ENCODE measurements at regions not wholly inside any gene's neighbourhood (a gene's known extent, or its start where the extent isn't known, plus 50 kb on each side); places are given as distances from the start of the nearest gene placed in this dataset.

DNA sequence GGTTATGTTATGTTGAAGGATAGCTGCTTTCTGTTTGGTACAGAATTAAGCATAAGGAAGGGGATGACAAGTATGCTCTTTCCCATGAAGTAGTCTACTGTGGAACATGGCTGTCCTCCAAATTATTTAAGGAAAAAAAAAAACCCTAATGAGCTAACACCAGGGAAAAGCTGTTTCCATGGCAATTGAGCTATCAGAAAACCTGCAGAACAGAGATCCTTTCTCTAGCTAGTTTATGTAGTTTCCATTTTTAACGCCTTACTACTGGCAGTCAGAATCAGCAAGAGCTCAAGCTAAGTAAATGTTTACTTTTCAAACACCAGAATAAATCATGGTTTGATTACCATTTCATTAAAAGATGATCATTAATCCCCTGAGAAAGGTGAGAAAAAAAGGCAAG, 287.4 kb upstream of the TARS1 start:
- no peaks in the 10 kb centered on the region for H3K36me3 Mint-ChIP-seq (ENCODE audit: unreplicated experiment)
- no peak overlapping the region for H3K27ac Mint-ChIP-seq (ENCODE audit: unreplicated experiment)
- DNase-seq = no peak
- no peaks in the 10 kb centered on the region for H3K4me1 Mint-ChIP-seq (ENCODE audit: low read depth, unreplicated experiment)
- H3K4me3 Mint-ChIP-seq (ENCODE audit: unreplicated experiment) = no peak overlapping the region
- H3K27me3 Mint-ChIP-seq (ENCODE audit: unreplicated experiment) = no peaks in the 10 kb centered on the region
- H3K9me3 Mint-ChIP-seq (ENCODE audit: unreplicated experiment) = peaks cover 3% of the 10 kb centered on the region
- TF ChIP-seq, protein P1, sequence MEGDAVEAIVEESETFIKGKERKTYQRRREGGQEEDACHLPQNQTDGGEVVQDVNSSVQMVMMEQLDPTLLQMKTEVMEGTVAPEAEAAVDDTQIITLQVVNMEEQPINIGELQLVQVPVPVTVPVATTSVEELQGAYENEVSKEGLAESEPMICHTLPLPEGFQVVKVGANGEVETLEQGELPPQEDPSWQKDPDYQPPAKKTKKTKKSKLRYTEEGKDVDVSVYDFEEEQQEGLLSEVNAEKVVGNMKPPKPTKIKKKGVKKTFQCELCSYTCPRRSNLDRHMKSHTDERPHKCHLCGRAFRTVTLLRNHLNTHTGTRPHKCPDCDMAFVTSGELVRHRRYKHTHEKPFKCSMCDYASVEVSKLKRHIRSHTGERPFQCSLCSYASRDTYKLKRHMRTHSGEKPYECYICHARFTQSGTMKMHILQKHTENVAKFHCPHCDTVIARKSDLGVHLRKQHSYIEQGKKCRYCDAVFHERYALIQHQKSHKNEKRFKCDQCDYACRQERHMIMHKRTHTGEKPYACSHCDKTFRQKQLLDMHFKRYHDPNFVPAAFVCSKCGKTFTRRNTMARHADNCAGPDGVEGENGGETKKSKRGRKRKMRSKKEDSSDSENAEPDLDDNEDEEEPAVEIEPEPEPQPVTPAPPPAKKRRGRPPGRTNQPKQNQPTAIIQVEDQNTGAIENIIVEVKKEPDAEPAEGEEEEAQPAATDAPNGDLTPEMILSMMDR (IDR thresholded peaks at IDR 0.05; ENCODE audit: partially characterized antibody, unreplicated experiment) = no peak

- H3K36me3 Mint-ChIP-seq (ENCODE audit: unreplicated experiment) = no peaks in the 10 kb centered on the region
- peaks cover 3% of the 10 kb centered on the region for H3K9me3 Mint-ChIP-seq (ENCODE audit: unreplicated experiment)
- no peak overlapping the region for H3K4me3 Mint-ChIP-seq (ENCODE audit: unreplicated experiment)
- H3K27ac Mint-ChIP-seq (ENCODE audit: unreplicated experiment) = no peak overlapping the region
- H3K4me1 Mint-ChIP-seq (ENCODE audit: low read depth, unreplicated experiment) = no peaks in the 10 kb centered on the region
- DNase-seq = no peak
- TF ChIP-seq, protein P1 (IDR thresholded peaks at IDR 0.05; ENCODE audit: partially characterized antibody, unreplicated experiment) = no peak
- no peaks in the 10 kb centered on the region for H3K27me3 Mint-ChIP-seq (ENCODE audit: unreplicated experiment)
These were observed 286.9 kb upstream of the TARS1 start for GRCh38 chr5:33153831-33154230.

DNA sequence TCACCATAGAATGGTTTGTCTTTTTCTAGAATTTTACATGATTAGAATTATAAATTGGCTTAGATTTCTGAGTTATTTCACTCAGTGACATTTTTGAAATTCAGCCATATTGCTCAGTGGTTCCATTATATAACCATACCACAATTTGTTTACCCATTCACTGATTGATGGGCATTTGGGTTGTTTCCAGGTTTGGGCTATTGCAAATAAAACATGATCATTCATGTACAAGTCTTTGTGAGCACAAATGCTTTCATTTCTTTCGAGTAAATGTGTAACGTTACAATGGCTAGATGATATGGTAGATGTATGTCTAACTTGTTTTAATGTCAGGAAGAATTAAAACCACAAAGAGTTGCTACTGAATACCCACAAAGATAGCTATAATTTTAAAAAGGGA, 279.9 kb upstream of the TARS1 start:
- Mint-ChIP-seq H3K36me3 (ENCODE audit: unreplicated experiment) (no peaks in the 10 kb centered on the region), H3K4me3 (ENCODE audit: unreplicated experiment) (no peak overlapping the region), H3K4me1 (ENCODE audit: low read depth, unreplicated experiment) (no peaks in the 10 kb centered on the region), H3K9me3 (ENCODE audit: unreplicated experiment) (peaks cover 3% of the 10 kb centered on the region), H3K27ac (ENCODE audit: unreplicated experiment) (no peak overlapping the region), H3K27me3 (ENCODE audit: unreplicated experiment) (no peaks in the 10 kb centered on the region)
- DNase-seq = no peak
- TF ChIP-seq, protein P1 (IDR thresholded peaks at IDR 0.05; ENCODE audit: partially characterized antibody, unreplicated experiment) = no peak

- DNase-seq = no peak
- Mint-ChIP-seq H3K27ac (ENCODE audit: unreplicated experiment) (no peak overlapping the region), H3K9me3 (ENCODE audit: unreplicated experiment) (peaks cover 3% of the 10 kb centered on the region), H3K36me3 (ENCODE audit: unreplicated experiment) (no peaks in the 10 kb centered on the region), H3K4me3 (ENCODE audit: unreplicated experiment) (no peak overlapping the region), H3K4me1 (ENCODE audit: low read depth, unreplicated experiment) (no peaks in the 10 kb centered on the region), H3K27me3 (ENCODE audit: unreplicated experiment) (no peaks in the 10 kb centered on the region)
- TF ChIP-seq, protein P1 (IDR thresholded peaks at IDR 0.05; ENCODE audit: partially characterized antibody, unreplicated experiment) = no peak
These were observed 279.3 kb upstream of the TARS1 start for GRCh38 chr5:33161421-33161820.

DNA sequence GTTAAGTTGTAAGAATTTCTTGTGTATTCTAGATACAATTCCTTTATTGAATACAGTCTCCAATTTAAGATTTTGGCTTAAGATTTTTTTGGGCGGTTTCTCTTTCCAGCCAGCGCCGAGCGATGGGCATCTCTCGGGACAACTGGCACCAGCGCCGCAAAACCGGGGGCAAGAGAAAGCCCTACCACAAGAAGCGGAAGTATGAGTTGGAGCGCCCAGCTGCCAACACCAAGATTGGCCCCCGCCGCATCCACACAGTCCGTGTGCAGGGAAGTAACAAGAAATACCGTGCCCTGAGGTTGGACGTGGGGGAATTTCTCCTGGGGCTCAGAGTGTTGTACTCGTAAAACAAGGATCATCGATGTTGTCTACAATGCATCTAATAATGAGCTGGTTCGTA, 278.7 kb upstream of the TARS1 start:
- peaks cover 4% of the 10 kb centered on the region for H3K9me3 Mint-ChIP-seq (ENCODE audit: unreplicated experiment)
- no peak for DNase-seq
- H3K36me3 Mint-ChIP-seq (ENCODE audit: unreplicated experiment) = no peaks in the 10 kb centered on the region
- peaks cover 1% of the 10 kb centered on the region for H3K27me3 Mint-ChIP-seq (ENCODE audit: unreplicated experiment)
- no peak overlapping the region for H3K27ac Mint-ChIP-seq (ENCODE audit: unreplicated experiment)
- TF ChIP-seq, protein P1 (IDR thresholded peaks at IDR 0.05; ENCODE audit: partially characterized antibody, unreplicated experiment) = no peak
- no peaks in the 10 kb centered on the region for H3K4me1 Mint-ChIP-seq (ENCODE audit: low read depth, unreplicated experiment)
- H3K4me3 Mint-ChIP-seq (ENCODE audit: unreplicated experiment) = no peak overlapping the region
